Uterus (tissue), 2 donors: ENCODE measurements at regions not wholly inside any gene's neighbourhood (a gene's known extent, or its start where the extent isn't known, plus 50 kb on each side); places are given as distances from the start of the nearest gene placed in this dataset.

ENCODE experiments used
- POLR2A ChIP-seq, 2 donors: fragments of 450-650 bp; IDR thresholded peaks; one replicate each; pipeline ENCODE4 v1.6.1; 2016; ENCODE audit warnings: antibody characterized with exemption in 2 of 2, mild to moderate bottlenecking in 1 of 2, moderate library complexity in 1 of 2
- TF ChIP-seq, protein P1 (sequence below), 4 experiments: fragments of 200-600 bp in 2 of 4; fragments of 450-650 bp in 2 of 4; sonication (generic) in 2 of 4; IDR thresholded peaks; one replicate each; pipeline ENCODE4 v1.5.1; 2016 to 2019; ENCODE audit warnings: antibody characterized with exemption in 4 of 4, mild to moderate bottlenecking in 2 of 4, moderate library complexity in 1 of 4

DNA sequence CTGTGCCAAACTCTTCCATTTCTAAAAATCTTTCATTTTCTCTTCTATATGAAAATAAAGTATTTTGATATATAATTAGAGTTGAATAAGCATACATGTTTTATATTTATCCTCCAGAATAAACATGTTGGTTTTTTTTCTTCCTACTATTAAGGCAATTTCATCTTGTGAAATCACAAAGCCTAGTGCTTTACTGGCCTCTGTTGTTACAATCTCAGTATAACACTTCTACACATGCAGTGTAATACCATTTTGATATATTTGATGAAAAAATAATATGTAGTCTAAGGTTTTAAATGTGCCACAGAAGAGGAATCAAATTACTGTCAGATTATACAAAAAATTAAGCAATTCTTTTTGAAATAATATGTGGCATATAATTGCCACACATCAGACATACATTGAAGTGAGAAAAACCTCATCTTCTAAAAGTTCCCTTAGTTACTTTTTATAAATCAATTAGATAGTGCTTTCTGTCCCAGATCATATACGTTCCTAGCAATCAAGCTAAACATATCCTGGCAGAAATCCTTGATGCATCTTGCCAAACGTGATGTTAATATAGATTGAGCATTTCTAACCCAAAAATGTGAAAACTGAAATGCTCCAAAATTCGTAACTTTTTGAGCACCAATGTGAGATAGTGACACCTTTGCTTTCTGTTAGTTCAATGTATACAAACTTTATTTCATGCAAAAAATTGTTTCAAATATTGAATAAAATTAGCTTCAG lies 225.1 kb upstream of the MANEA start:
- TF ChIP-seq, protein P1, sequence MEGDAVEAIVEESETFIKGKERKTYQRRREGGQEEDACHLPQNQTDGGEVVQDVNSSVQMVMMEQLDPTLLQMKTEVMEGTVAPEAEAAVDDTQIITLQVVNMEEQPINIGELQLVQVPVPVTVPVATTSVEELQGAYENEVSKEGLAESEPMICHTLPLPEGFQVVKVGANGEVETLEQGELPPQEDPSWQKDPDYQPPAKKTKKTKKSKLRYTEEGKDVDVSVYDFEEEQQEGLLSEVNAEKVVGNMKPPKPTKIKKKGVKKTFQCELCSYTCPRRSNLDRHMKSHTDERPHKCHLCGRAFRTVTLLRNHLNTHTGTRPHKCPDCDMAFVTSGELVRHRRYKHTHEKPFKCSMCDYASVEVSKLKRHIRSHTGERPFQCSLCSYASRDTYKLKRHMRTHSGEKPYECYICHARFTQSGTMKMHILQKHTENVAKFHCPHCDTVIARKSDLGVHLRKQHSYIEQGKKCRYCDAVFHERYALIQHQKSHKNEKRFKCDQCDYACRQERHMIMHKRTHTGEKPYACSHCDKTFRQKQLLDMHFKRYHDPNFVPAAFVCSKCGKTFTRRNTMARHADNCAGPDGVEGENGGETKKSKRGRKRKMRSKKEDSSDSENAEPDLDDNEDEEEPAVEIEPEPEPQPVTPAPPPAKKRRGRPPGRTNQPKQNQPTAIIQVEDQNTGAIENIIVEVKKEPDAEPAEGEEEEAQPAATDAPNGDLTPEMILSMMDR (IDR thresholded peaks at IDR 0.05) = no peak
- TF ChIP-seq POLR2A (IDR thresholded peaks at IDR 0.05) = no peak
